ENCODE measurements at regions not wholly inside any gene's neighbourhood (a gene's known extent, or its start where the extent isn't known, plus 50 kb on each side); places are given as distances from the start of the nearest gene placed in this dataset.

DNA sequence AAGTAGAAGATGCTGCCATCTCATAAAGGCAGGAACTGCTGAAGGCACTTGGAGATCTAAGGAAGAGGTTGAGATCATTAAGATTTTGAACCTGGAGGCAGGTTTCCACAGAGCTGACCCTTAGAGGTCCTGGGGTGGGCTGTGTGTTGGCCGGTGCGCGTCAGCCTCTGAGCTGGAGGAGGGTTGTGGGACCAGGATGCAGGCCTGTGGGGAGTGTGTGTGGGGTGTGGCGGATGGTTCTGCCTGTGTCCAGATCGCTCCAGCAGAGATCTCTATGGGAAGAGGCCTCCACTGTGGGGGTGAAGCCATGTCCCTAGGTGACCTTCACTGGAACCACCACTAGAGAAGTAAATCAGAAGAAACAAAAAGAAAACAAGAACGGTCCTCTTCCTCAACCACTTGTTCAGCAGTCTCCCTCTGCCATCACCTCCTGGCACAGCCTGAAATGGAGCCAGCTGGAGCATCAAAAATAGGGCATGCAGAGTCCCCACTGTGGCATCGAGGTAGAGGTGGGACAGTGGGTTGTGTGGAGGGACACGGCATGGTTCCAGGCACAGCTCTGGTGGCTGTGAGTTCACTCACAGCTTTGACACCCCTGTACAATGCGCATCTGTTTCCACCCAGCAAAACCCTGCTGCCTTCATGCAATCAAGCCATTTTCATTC lies 453.8 kb downstream of the TCERG1L start:
- DNase-seq (ENCODE audit: low spot score in 2 of 2) = no peak
- no peaks in the 10 kb centered on the region for H3K27me3 ChIP-seq
- WGBS, 2 donors = 71 to 87% methylated on average over 9 of the region's 9 CpGs
- no peak for TF ChIP-seq EP300 (IDR thresholded peaks at IDR 0.05)
- TF ChIP-seq POLR2A (IDR thresholded peaks at IDR 0.05) = no peak
- no peak for TF ChIP-seq CTCF (IDR thresholded peaks at IDR 0.05)
- no peaks in the 10 kb centered on the region for H3K36me3 ChIP-seq
- H3K27ac ChIP-seq = no peak overlapping the region
- H3K4me1 ChIP-seq = no peaks in the 10 kb centered on the region
- no peak overlapping the region for H3K4me3 ChIP-seq
- peaks cover 0 to 28% (median 9%) of the 10 kb centered on the region in 4 donors for H3K9me3 ChIP-seq

GRCh38 chr10:130858626-130859025 lies 452.9 kb downstream of the TCERG1L start:
- H3K4me1 ChIP-seq = no peaks in the 10 kb centered on the region
- TF ChIP-seq EP300 (IDR thresholded peaks at IDR 0.05) (no peak), POLR2A (IDR thresholded peaks at IDR 0.05) (no peak), CTCF (IDR thresholded peaks at IDR 0.05) (no peak)
- H3K27ac ChIP-seq = no peak overlapping the region
- 41 to 78% methylated on average over 2 of the region's 2 CpGs for WGBS, 2 donors
- peaks cover 0 to 23% (median 7%) of the 10 kb centered on the region in 4 donors for H3K9me3 ChIP-seq
- DNase-seq (ENCODE audit: low spot score in 2 of 2) = no peak
- H3K4me3 ChIP-seq = no peak overlapping the region
- H3K36me3 ChIP-seq = no peaks in the 10 kb centered on the region
- no peaks in the 10 kb centered on the region for H3K27me3 ChIP-seq

- H3K4me3 ChIP-seq = no peak overlapping the region
- TF ChIP-seq CTCF (IDR thresholded peaks at IDR 0.05) = no peak
- TF ChIP-seq EP300 (IDR thresholded peaks at IDR 0.05) = no peak
- no peak for TF ChIP-seq POLR2A (IDR thresholded peaks at IDR 0.05)
- 75 to 90% methylated on average over 6 of the region's 6 CpGs for WGBS, 2 donors
These were observed 452.1 kb downstream of the TCERG1L start for GRCh38 chr10:130859427-130859826.

GRCh38 chr10:130862122-130862521 lies 449.4 kb downstream of the TCERG1L start:
- Histone ChIP-seq H3K4me1 (no peaks in the 10 kb centered on the region), H3K36me3 (no peaks in the 10 kb centered on the region), H3K4me3 (no peak overlapping the region), H3K27ac (no peak overlapping the region), H3K9me3 (no peaks in the 10 kb centered on the region), H3K27me3 (no peaks in the 10 kb centered on the region)
- WGBS, 2 donors = 89 to 90% methylated on average over 10 of the region's 10 CpGs
- no peak for DNase-seq (ENCODE audit: low spot score in 2 of 2)
- TF ChIP-seq CTCF (IDR thresholded peaks at IDR 0.05) (no peak), POLR2A (IDR thresholded peaks at IDR 0.05) (no peak), EP300 (IDR thresholded peaks at IDR 0.05) (no peak)

More at GRCh38 chr10:130859427-130859826, 452.1 kb downstream of the TCERG1L start:
- H3K36me3 ChIP-seq = no peaks in the 10 kb centered on the region
- no peaks in the 10 kb centered on the region for H3K4me1 ChIP-seq
- no peak for DNase-seq (ENCODE audit: low spot score in 2 of 2)
- no peak overlapping the region for H3K27ac ChIP-seq
- H3K27me3 ChIP-seq = no peaks in the 10 kb centered on the region
- peaks cover 0 to 15% (median 4%) of the 10 kb centered on the region in 4 donors for H3K9me3 ChIP-seq

- 82 to 83% methylated on average over 8 of the region's 8 CpGs for WGBS, 2 donors
- Histone ChIP-seq H3K4me1 (no peaks in the 10 kb centered on the region), H3K36me3 (no peaks in the 10 kb centered on the region), H3K27ac (no peak overlapping the region), H3K4me3 (no peak overlapping the region), H3K27me3 (no peaks in the 10 kb centered on the region), H3K9me3 (no peaks in the 10 kb centered on the region)
- no peak for TF ChIP-seq POLR2A (IDR thresholded peaks at IDR 0.05)
- TF ChIP-seq CTCF (IDR thresholded peaks at IDR 0.05) = no peak
- TF ChIP-seq EP300 (IDR thresholded peaks at IDR 0.05) = no peak
- no peak for DNase-seq (ENCODE audit: low spot score in 2 of 2)
These were observed 448.9 kb downstream of the TCERG1L start for GRCh38 chr10:130862626-130863025.
